ENCODE measurements at regions not wholly inside any gene's neighbourhood (a gene's known extent, or its start where the extent isn't known, plus 50 kb on each side); places are given as distances from the start of the nearest gene placed in this dataset.

- TF ChIP-seq, protein P1, sequence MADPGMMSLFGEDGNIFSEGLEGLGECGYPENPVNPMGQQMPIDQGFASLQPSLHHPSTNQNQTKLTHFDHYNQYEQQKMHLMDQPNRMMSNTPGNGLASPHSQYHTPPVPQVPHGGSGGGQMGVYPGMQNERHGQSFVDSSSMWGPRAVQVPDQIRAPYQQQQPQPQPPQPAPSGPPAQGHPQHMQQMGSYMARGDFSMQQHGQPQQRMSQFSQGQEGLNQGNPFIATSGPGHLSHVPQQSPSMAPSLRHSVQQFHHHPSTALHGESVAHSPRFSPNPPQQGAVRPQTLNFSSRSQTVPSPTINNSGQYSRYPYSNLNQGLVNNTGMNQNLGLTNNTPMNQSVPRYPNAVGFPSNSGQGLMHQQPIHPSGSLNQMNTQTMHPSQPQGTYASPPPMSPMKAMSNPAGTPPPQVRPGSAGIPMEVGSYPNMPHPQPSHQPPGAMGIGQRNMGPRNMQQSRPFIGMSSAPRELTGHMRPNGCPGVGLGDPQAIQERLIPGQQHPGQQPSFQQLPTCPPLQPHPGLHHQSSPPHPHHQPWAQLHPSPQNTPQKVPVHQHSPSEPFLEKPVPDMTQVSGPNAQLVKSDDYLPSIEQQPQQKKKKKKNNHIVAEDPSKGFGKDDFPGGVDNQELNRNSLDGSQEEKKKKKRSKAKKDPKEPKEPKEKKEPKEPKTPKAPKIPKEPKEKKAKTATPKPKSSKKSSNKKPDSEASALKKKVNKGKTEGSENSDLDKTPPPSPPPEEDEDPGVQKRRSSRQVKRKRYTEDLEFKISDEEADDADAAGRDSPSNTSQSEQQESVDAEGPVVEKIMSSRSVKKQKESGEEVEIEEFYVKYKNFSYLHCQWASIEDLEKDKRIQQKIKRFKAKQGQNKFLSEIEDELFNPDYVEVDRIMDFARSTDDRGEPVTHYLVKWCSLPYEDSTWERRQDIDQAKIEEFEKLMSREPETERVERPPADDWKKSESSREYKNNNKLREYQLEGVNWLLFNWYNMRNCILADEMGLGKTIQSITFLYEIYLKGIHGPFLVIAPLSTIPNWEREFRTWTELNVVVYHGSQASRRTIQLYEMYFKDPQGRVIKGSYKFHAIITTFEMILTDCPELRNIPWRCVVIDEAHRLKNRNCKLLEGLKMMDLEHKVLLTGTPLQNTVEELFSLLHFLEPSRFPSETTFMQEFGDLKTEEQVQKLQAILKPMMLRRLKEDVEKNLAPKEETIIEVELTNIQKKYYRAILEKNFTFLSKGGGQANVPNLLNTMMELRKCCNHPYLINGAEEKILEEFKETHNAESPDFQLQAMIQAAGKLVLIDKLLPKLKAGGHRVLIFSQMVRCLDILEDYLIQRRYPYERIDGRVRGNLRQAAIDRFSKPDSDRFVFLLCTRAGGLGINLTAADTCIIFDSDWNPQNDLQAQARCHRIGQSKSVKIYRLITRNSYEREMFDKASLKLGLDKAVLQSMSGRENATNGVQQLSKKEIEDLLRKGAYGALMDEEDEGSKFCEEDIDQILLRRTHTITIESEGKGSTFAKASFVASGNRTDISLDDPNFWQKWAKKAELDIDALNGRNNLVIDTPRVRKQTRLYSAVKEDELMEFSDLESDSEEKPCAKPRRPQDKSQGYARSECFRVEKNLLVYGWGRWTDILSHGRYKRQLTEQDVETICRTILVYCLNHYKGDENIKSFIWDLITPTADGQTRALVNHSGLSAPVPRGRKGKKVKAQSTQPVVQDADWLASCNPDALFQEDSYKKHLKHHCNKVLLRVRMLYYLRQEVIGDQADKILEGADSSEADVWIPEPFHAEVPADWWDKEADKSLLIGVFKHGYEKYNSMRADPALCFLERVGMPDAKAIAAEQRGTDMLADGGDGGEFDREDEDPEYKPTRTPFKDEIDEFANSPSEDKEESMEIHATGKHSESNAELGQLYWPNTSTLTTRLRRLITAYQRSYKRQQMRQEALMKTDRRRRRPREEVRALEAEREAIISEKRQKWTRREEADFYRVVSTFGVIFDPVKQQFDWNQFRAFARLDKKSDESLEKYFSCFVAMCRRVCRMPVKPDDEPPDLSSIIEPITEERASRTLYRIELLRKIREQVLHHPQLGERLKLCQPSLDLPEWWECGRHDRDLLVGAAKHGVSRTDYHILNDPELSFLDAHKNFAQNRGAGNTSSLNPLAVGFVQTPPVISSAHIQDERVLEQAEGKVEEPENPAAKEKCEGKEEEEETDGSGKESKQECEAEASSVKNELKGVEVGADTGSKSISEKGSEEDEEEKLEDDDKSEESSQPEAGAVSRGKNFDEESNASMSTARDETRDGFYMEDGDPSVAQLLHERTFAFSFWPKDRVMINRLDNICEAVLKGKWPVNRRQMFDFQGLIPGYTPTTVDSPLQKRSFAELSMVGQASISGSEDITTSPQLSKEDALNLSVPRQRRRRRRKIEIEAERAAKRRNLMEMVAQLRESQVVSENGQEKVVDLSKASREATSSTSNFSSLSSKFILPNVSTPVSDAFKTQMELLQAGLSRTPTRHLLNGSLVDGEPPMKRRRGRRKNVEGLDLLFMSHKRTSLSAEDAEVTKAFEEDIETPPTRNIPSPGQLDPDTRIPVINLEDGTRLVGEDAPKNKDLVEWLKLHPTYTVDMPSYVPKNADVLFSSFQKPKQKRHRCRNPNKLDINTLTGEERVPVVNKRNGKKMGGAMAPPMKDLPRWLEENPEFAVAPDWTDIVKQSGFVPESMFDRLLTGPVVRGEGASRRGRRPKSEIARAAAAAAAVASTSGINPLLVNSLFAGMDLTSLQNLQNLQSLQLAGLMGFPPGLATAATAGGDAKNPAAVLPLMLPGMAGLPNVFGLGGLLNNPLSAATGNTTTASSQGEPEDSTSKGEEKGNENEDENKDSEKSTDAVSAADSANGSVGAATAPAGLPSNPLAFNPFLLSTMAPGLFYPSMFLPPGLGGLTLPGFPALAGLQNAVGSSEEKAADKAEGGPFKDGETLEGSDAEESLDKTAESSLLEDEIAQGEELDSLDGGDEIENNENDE (IDR thresholded peaks at IDR 0.05; ENCODE audit: insufficient replicate concordance, low read length) = no peak
These were observed 371.1 kb downstream of the SEC23A start (continued) for GRCh38 chr14:38731962-38732361.

Data from H1 (cell line).